ENCODE measurements at regions not wholly inside any gene's neighbourhood (a gene's known extent, or its start where the extent isn't known, plus 50 kb on each side); places are given as distances from the start of the nearest gene placed in this dataset.

DNA sequence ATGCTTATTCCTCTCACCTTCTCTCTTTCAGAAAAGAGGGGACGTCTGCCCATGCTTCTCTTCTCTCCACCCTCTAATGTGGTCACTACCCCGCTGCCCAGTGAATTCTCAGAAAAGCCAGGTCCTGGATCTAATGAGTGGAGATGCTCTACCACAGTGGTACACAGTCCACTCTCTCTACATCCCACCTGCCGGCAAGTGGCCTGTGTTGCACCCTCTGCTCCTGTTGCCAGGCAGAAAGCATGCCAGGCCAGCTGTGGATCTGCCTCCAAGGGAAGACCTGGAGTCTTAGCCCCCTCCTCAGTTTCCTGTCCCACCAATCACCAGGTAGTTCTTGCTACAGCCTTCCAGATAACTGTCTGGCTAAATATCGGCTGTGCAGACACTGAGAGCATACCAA, 71.2 kb upstream of the SPDL1 start:
- H3K4me3 ChIP-seq (replicated peaks; ENCODE audit: low read depth, low read length) = no peak overlapping the region
- TF ChIP-seq, protein P1, sequence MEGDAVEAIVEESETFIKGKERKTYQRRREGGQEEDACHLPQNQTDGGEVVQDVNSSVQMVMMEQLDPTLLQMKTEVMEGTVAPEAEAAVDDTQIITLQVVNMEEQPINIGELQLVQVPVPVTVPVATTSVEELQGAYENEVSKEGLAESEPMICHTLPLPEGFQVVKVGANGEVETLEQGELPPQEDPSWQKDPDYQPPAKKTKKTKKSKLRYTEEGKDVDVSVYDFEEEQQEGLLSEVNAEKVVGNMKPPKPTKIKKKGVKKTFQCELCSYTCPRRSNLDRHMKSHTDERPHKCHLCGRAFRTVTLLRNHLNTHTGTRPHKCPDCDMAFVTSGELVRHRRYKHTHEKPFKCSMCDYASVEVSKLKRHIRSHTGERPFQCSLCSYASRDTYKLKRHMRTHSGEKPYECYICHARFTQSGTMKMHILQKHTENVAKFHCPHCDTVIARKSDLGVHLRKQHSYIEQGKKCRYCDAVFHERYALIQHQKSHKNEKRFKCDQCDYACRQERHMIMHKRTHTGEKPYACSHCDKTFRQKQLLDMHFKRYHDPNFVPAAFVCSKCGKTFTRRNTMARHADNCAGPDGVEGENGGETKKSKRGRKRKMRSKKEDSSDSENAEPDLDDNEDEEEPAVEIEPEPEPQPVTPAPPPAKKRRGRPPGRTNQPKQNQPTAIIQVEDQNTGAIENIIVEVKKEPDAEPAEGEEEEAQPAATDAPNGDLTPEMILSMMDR (IDR thresholded peaks at IDR 0.05; ENCODE audit: low read depth, low read length, missing control alignments) = no peak
- DNase-seq (ENCODE audit: extremely low read depth, low read depth) = no peak

GRCh38 chr5:169511708-169512107, 71.9 kb upstream of the SPDL1 start:
- no peak overlapping the region for H3K4me3 ChIP-seq (replicated peaks; ENCODE audit: low read depth, low read length)
- no peak for DNase-seq (ENCODE audit: extremely low read depth, low read depth)
- TF ChIP-seq, protein P1 (IDR thresholded peaks at IDR 0.05; ENCODE audit: low read depth, low read length, missing control alignments) = no peak

GRCh38 chr5:169507051-169507450, 76.5 kb upstream of the SPDL1 start:
- DNase-seq (ENCODE audit: extremely low read depth, low read depth) = no peak
- TF ChIP-seq, protein P1 (IDR thresholded peaks at IDR 0.05; ENCODE audit: low read depth, low read length, missing control alignments) = no peak
- H3K4me3 ChIP-seq (replicated peaks; ENCODE audit: low read depth, low read length) = no peak overlapping the region

DNA sequence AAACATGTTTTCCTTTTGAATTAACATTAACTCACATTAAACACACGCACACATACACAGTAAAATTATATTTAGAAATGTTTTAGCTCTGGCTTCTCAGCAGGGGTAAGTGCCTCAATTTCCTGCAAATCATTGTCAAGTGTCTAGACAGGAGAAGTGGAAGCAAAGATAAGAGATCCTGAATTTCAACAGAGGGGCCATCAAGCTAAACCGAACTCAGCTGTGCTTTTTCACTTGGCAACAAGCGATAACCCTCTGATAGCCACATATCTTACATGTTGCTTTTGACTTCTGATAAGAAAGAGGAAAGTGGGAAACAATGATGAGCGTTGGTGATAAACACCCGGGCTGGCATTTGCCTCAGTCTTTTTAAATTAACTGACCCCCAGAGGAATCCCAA, 79.7 kb upstream of the SPDL1 start:
- H3K4me3 ChIP-seq (replicated peaks; ENCODE audit: low read depth, low read length) = no peak overlapping the region
- TF ChIP-seq, protein P1 (IDR thresholded peaks at IDR 0.05; ENCODE audit: low read depth, low read length, missing control alignments) = no peak
- no peak for DNase-seq (ENCODE audit: extremely low read depth, low read depth)

DNA sequence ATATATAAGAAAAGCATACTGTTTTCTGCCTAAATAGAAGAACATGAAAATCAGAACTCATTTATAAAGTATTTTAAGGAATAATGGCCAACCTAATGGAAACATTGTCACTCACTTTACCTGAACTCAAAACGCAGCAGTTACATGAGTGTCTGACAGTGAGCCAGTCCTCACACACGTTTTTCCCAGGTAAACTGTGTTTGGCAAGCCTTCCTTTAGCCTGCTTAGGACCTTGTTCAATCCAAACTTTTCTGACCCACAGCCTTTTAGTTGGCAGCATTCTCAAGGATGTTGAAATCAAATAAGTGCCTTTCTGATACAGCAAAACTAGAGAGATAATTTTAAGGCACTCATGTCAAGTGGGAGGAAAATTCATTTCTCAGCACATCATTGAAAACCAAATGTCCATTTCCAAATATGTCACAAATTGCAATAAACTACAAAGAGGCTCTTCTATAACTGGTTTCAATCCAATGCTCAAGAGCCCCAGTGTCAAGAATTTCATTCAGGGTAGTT, 83.5 kb upstream of the SPDL1 start:
- TF ChIP-seq, protein P1 (IDR thresholded peaks at IDR 0.05; ENCODE audit: low read depth, low read length, missing control alignments) = no peak
- H3K4me3 ChIP-seq (replicated peaks; ENCODE audit: low read depth, low read length) = no peak overlapping the region
- DNase-seq (ENCODE audit: extremely low read depth, low read depth) = no peak

- H3K4me3 ChIP-seq (replicated peaks; ENCODE audit: low read depth, low read length) = no peak overlapping the region
- TF ChIP-seq, protein P1 (IDR thresholded peaks at IDR 0.05; ENCODE audit: low read depth, low read length, missing control alignments) = no peak
- DNase-seq (ENCODE audit: extremely low read depth, low read depth) = no peak
These were observed 86.7 kb upstream of the SPDL1 start for GRCh38 chr5:169496878-169497277.

DNA sequence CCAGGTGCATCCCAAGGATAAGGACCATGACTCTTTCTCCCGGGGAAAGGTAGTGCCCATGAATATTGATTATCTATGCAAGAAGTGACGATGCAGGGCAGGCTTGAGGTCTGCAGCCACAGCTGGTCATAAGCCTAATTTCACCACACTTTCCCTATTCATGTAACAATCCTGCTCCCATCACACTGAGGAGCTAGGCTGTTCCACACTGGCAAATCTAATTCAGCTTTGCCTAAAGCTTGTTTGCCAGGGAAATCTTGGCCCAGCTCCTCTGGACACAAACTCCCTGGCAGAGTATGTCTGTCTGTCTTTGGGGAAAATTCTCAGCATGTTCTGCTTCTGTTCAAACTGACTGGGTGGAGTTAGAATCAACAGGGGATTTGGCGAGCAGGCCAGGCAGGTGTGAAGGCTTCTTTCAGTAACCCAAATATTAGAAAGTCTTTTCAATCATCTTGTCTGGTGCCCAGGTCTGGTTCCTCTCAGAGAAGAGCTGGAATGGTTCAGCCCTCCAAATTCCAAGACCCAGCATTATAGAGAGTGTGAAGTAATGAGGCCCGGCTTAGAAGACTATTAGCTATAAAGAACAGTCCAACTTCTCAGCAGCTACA, 88.5 kb upstream of the SPDL1 start:
- DNase-seq (ENCODE audit: extremely low read depth, low read depth) = no peak
- H3K4me3 ChIP-seq (replicated peaks; ENCODE audit: low read depth, low read length) = no peak overlapping the region
- TF ChIP-seq, protein P1 (IDR thresholded peaks at IDR 0.05; ENCODE audit: low read depth, low read length, missing control alignments) = no peak

Data from HFF-Myc (cell line).